GM18498 (cell line): ENCODE measurements at regions not wholly inside any gene's neighbourhood (a gene's known extent, or its start where the extent isn't known, plus 50 kb on each side); places are given as distances from the start of the nearest gene placed in this dataset.

Source experiments
- ATAC-seq: cut with Tn5 transposase; IDR thresholded peaks from one replicate; pipeline ENCODE4 v1.9.1; 2021; ENCODE audit warnings: mild to moderate bottlenecking, moderate library complexity; ENCODE audit not compliant: unreplicated experiment

GRCh38 chr9:108681851-108682590 lies 173.8 kb downstream of the ACTL7B start:
- no peak for ATAC-seq

- no peak for ATAC-seq
Observed at GRCh38 chr9:108680946-108681345, 174.8 kb downstream of the ACTL7B start.

GRCh38 chr9:108677776-108678175 lies 178.0 kb downstream of the ACTL7B start:
- no peak for ATAC-seq

GRCh38 chr9:108676355-108676754 lies 179.4 kb downstream of the ACTL7B start:
- ATAC-seq: no peak

GRCh38 chr9:108675708-108676107 lies 180.1 kb downstream of the ACTL7B start:
- no peak for ATAC-seq

- no peak for ATAC-seq
Observed at GRCh38 chr9:108674766-108675530, 180.8 kb downstream of the ACTL7B start.

GRCh38 chr9:108673386-108673785 lies 182.4 kb downstream of the ACTL7B start:
- no peak for ATAC-seq

- ATAC-seq: no peak
Observed at GRCh38 chr9:108672475-108673190, 183.2 kb downstream of the ACTL7B start.

GRCh38 chr9:108671794-108672193 lies 184.0 kb downstream of the ACTL7B start:
- no peak for ATAC-seq

- no peak for ATAC-seq
Observed at GRCh38 chr9:108671176-108671575, 184.6 kb downstream of the ACTL7B start.

- no peak for ATAC-seq
Observed at GRCh38 chr9:108668938-108669335, 186.8 kb downstream of the ACTL7B start.

- no peak for ATAC-seq
Observed at GRCh38 chr9:108668191-108668937, 187.4 kb downstream of the ACTL7B start.

GRCh38 chr9:108666240-108666784 lies 189.5 kb downstream of the ACTL7B start:
- ATAC-seq: no peak

GRCh38 chr9:108665521-108666239 lies 190.1 kb downstream of the ACTL7B start:
- no peak for ATAC-seq

GRCh38 chr9:108664309-108665255 lies 191.2 kb downstream of the ACTL7B start:
- ATAC-seq: no peak

GRCh38 chr9:108663422-108663821 lies 192.4 kb downstream of the ACTL7B start:
- ATAC-seq: no peak

- no peak for ATAC-seq
Observed at GRCh38 chr9:108662956-108663355, 192.8 kb downstream of the ACTL7B start.

- ATAC-seq: no peak
Observed at GRCh38 chr9:108662091-108662875, 193.5 kb downstream of the ACTL7B start.
